ENCODE measurements at regions not wholly inside any gene's neighbourhood (a gene's known extent, or its start where the extent isn't known, plus 50 kb on each side); places are given as distances from the start of the nearest gene placed in this dataset.

DNA sequence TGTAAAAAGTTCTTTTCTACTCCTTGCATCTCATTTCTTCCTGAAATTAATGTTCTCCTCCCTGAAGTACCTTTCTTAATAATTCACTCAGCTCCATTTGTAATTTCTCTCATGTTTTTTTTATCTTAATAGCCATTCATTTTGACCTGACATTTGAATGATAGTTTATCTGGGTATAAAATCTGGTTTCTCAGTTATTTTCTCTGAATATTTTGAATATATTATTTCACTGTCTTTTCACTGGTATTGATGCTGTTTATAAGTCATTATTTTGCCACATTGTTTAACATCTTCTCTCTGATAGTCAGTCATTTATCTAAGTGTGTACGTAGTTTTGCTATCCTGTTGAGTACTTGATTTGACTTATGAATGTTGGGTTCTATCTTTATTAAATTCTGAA, 68.8 kb upstream of the ARHGAP18 start:
- no peak for DNase-seq (ENCODE audit: low read depth in 2 of 2)

DNA sequence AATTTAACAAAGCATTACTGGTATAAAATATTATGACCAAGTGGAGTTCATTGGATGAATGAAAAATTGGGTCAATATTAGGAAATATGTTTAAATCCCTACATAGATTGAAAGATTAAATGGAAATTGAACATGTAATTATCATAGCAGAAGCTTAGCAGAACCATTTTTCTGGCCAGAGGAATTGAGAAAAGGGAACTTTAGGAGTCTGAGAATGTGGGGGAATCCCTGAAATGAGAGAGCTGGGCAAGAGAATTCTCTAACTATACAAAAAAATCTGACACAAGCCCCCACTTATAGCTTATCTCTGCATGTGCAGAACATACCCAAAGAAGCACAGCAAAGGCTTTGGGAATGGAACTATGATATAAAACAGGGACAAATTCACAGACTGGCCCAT, 67.4 kb upstream of the ARHGAP18 start:
- DNase-seq (ENCODE audit: low read depth in 2 of 2), result no peak

DNA sequence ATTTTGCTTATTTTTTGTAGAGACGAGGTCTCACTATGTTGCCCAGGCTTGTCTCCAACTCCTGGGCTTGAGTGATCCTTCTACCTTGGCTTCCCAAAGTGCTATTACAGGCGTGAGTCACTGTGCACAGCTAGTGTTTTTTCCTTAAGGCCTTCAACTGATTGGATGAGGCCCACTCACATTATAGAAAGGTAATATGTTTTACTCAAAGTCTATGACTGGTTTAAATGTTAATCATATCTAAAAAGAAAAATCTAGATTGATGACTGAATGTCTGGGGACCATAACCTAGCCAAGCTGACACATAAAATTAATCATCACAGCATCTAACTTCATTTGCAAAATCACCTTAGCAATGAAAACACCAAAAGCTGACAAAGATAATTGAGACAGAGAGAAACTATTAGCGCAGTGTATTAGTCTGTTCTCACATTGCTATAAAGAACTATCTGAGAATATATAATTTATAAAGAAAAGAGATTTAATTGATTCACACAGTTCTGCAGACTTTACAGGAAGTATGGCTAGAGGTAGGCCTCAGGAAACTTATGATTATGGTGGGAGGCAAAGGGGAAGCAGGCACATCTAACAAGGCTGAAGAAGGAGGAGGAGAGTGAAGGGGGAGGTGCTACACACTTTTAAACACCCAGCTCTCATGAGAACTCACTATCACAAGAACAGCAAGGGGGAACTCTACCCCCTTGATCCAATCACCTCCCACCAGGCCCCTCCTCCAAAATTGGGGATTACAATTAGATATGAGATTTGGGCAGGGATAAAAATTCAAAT, 66.8 kb upstream of the ARHGAP18 start:
- DNase-seq (ENCODE audit: low read depth in 2 of 2), result no peak

DNA sequence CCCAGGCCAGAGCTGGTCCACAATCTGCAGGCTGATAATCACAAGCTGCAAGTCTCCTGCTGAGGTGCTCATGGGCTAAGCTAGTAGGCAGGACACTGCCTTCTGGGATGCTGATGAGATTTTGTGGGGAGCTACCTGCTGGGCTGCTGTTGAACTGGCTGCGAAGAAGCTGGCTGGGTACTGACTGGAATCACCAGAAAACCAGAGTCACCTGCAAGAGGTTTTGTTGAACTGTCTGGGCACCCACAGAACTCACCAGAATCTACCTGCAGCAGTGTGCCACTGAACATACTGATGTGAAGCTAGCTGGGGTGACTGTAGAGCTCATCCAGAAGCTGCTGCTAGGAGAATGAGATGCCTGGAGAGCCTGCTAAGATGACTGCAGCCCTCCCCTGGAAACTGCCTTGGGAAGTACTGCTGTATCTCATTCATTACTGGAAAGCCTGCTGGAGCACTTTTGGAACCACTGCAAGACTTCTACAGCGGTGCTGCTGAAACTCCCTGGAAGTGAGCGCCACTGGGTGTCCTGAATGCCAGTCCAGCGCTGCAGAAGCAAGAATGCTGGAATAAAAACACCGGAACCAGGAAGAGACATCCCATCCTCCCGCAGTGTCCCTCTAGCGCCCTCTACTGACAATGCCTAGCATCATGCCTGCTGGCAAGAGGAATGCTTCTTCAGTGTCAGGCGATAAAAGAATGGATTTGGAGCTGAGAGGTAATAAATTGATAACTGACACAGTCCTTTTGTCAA, 64.9 kb upstream of the ARHGAP18 start:
- DNase-seq (ENCODE audit: low read depth in 2 of 2), result peak; percentile 9 to 23

DNA sequence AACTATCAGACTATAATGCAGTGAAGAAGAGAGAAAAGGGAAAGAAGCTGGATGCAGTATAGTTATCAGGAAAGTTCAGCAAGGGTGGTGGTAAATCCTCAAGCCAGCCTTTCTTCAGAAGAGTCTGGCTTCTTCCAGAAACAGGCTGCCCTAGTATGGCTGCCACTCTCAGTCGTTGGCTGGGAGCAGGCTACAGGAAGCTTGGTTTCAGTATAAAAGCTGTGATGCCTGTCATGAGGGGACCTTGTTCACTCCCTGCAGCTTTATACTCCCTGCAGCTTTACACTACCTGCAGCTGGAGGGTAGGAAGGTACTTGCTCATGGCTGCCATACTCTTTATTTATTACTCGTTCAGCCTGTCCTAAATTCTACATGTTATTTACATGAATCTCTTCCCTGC, 63.3 kb upstream of the ARHGAP18 start:
- no peak for DNase-seq (ENCODE audit: low read depth in 2 of 2)

DNA sequence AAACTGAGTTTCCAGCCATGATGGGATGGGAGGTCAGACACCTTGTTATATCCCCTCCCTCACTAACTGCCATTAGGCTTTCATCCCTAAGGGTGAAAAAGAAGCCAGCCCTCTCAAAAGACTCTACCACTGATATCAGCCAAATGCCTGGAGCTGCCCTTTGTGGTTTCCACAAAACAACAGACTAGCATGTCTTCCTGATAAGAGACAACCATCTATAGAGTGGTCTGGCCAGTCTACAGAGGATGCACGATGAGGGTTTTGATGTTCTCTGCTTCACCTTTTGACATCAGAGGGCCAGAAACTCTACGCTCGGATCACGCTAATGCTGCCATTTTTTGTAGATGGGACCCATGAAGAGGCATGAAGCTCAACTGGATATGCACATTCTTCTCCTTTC, 61.7 kb upstream of the ARHGAP18 start:
- no peak for DNase-seq (ENCODE audit: low read depth in 2 of 2)

DNA sequence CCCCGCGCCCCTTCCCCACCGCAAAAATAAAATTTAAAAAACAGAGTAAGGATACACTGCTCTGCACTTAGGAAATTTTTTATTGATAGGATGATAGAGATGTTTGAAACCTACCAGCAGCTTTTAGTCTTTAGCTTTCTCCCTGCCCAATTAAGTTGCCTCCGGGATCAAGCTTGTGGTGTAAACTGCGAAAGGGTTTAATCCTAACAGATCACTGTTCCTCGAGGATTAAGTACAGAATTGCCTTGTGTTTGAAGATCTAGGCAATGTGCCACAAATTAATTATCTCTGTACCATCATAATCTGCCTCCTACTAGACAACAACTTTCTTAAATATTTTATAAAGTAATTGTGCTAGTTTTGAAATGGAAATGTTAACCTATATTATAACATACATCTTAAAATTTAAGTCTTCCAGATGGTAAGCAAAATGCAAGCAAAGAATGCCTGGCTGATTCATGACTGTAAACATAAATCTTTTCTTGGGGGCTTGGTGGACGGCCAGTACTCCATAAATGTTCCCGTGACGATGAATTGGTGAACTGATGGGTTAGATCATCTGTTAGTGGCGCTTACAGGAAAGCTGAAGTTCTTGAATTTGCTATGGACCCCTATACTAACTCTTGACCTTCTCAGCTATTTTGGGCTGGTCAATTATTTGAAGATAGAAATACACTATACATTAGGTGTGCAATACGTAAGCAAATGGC, 58.0 kb upstream of the ARHGAP18 start:
- DNase-seq (ENCODE audit: low read depth in 2 of 2), result no peak

DNA sequence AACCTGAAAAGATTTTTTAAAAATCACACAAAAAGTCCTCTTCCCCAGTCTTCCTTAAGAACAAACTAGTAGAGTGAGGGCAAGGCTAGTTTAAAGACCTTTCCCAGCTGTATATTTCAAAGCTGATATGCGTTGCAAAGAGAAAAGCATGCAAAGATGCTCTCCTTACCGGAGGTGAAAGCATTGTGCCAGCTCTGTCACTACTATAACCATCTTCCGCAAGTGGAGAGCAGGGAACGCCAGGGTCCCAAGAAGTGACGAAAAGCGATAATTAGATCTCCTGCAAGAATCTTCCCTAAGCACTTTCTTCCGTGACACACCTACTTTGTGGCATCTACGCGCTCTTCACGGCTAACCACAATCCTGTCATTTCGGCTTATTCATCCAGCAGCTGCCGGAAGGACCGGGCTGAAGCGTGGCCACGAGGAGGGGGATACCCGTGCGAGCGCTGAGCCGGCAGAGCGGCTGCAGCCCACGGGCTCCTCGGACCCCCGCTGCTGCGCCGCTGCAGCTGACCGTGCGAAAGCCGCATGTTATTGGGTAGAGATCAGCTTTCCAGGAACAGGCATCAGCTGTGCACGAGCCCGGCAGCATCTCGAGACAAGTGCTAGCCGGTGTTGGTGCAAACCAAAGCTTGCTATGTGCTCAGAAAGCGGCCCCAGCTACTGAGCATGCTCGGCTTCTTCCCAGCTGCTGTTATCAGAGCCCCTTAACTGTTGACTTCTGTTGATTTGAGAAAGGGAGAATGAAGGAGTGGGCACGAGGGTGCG, 57.2 kb upstream of the ARHGAP18 start:
- peak; percentile 23 to 38 for DNase-seq (ENCODE audit: low read depth in 2 of 2)

DNA sequence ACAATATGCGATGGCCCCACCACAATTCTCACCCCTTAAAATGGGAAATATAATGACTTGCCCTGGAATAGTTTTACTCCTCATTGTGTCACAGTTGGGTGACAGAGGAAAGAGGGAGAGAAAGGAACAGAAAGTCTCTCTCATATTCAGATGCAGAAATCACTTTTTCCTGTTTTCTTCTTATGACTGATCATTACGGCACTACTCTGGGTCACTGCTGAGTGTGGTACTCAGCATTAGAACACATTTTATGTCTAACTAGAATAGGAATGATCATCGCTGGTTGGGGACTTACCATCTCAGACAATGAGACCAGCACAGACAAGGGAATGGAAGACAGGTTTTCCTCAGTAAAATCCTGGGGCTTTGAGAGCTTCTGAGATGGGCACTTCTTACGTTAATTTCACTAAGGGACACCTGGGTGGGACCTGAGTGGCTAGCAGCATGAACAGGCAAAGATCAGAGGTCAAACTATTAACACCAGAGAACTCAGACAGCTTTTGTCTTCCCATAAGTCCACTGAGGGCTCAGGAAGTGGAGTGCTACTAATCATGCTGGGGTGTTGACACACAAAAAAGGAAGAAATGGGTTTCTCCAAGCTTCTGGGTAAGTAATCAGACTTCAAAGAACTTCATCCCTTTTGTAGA, 54.9 kb upstream of the ARHGAP18 start:
- no peak for DNase-seq (ENCODE audit: low read depth in 2 of 2)

DNA sequence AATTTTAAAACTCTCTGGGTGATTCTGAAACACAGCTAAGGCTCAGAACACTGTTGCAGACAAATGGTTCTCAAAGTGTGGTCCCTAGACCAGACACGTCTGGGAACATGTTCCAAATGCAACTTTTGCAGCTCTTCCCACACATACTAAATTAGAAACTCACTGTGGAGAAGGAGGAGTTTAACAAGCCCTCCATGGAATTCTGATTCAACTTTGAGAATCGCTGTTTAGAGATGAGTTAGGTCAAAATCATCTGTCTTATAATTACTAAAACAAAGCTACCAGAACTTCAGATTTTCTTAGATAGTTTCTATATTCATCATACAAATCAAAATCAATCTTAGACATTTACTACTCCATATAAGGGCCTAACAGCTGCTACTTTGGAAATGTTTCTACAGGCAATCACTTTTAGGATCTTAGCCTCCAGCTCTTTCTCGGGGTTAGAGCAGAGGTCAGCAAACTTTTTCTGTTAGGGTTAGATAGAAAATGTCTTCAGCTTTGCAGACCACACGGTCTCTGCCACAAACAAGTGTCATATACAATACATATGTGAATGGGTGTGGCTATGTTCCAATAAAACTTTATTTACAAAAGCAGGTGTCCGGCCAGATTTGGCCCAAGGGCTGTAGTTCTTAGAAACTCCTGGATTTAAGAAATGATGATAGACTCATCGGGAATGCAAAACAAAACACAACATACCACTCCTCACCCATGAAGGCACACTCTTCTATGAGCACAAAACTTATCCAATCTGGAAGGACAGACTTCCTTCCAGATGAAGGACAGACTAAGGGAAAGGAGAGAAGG, 50.0 kb upstream of the ARHGAP18 start:
- no peak for DNase-seq (ENCODE audit: low read depth in 2 of 2)

All from stimulated activated CD4-positive, alpha-beta T cell treated with anti-CD3 and anti-CD28 coated beads, Interleukin-1b, Interleukin-23, amount 100 ng/mL, for 4 hours (primary cell).